ENCODE measurements at regions not wholly inside any gene's neighbourhood (a gene's known extent, or its start where the extent isn't known, plus 50 kb on each side); places are given as distances from the start of the nearest gene placed in this dataset.

DNA sequence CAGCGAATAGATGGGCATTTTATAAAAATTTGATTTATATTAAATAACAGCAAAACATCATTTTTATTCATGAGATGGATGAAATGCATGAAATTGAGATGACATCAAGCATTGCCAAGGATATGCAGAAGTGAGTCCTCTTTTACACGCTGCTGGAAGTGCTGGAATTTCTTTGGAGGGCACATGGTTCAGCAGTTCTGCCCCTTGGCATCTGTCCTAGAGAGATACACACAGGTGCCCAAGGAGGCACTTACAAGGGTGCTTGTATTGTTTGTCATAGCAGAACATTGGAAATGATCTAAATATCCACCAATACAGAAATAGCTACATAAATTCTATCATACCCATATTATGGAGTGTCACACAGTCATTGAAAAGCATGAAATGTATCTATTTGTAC lies 441.1 kb upstream of the TMPO start:
- H3K9ac ChIP-seq (ENCODE audit: insufficient read length): no peak overlapping the region
- H3K27ac ChIP-seq: no peak overlapping the region
- no peak for TF ChIP-seq POLR2AphosphoS5 (IDR thresholded peaks at IDR 0.05; ENCODE audit: borderline replicate concordance, low read depth, low read length)
- no peak for TF ChIP-seq FOXP2 (optimal IDR thresholded peaks at IDR 0.05; ENCODE audit: control extremely low read depth, extremely low read length, insufficient read depth)
- no peak for TF ChIP-seq EZH2 (IDR thresholded peaks at IDR 0.05)
- DNase-seq (ENCODE audit: low read depth, low spot score): no peak
- H3K4me3 ChIP-seq: no peak overlapping the region
- H3K9me3 ChIP-seq (ENCODE audit: low read depth, low read length): no peaks in the 10 kb centered on the region
- no peaks in the 10 kb centered on the region for H3K36me3 ChIP-seq (ENCODE audit: insufficient read depth, low read length)

DNA sequence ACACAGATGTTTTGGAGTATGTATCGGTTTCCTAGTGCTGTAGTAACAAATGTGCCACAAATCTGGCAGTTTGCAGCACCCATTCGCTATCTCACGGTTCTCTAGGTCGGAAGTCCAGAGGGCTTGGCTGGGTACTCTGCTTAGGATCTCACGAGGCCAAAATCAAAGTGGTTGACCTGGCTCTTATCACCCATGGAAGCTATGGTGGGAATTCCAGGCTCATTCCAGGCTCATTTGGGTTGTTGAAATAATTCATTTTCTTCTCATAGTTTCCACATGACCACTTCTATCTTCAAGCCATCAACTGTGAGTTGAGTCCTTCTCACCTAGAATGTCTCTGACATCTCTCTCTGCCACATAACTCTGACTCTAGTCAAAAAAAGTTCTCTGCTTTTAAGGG lies 431.0 kb upstream of the TMPO start:
- Histone ChIP-seq H3K27ac (no peak overlapping the region), H3K9ac (ENCODE audit: insufficient read length) (no peak overlapping the region), H3K9me3 (ENCODE audit: low read depth, low read length) (no peaks in the 10 kb centered on the region), H3K4me3 (no peak overlapping the region), H3K36me3 (ENCODE audit: insufficient read depth, low read length) (no peaks in the 10 kb centered on the region)
- no peak for DNase-seq (ENCODE audit: low read depth, low spot score)
- no peak for TF ChIP-seq EZH2 (IDR thresholded peaks at IDR 0.05)
- TF ChIP-seq FOXP2 (optimal IDR thresholded peaks at IDR 0.05; ENCODE audit: control extremely low read depth, extremely low read length, insufficient read depth): no peak

DNA sequence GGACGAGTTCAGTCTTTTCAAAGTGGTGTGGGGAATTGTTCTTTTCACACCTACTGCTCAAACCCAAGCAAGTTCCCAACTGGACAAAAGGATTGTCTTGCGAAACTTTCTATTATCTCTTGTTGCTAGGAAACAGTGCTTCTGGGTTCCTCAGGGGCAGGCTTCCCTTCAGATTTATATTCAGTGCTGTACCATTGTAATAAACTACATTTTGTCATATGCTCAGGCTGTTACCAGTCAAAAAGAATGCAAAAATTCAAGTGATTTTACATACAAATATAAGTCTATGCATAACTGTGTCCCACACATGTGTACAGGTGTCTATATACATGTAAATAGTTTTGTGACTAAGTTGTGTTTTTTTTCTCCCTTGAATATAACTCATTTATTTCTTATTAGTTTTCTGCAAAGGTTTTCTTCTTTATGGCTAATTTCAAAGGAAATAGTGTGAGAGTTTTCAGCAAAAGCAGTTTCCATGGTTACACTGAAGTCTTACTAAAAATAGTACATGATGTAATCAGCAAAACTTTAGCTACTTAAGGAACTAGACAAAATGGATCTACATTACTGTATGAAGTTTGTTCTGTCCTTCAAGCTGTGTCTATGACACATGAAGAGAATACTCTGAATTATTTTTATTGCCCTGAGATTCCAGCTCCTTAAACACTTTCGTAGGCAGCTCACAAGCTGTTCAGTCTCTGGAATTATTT lies 430.2 kb upstream of the TMPO start:
- no peaks in the 10 kb centered on the region for H3K36me3 ChIP-seq (ENCODE audit: insufficient read depth, low read length)
- no peak for TF ChIP-seq EZH2 (IDR thresholded peaks at IDR 0.05)
- TF ChIP-seq FOXP2 (optimal IDR thresholded peaks at IDR 0.05; ENCODE audit: control extremely low read depth, extremely low read length, insufficient read depth): no peak
- no peak for TF ChIP-seq POLR2AphosphoS5 (IDR thresholded peaks at IDR 0.05; ENCODE audit: borderline replicate concordance, low read depth, low read length)
- H3K27ac ChIP-seq: no peak overlapping the region
- no peak overlapping the region for H3K9ac ChIP-seq (ENCODE audit: insufficient read length)
- DNase-seq (ENCODE audit: low read depth, low spot score): peak; percentile 24
- H3K9me3 ChIP-seq (ENCODE audit: low read depth, low read length): no peaks in the 10 kb centered on the region
- 0 out of 2 replicates have a peak overlapping the region, but pooled peaks have one; percentile 11 for H3K4me3 ChIP-seq

DNA sequence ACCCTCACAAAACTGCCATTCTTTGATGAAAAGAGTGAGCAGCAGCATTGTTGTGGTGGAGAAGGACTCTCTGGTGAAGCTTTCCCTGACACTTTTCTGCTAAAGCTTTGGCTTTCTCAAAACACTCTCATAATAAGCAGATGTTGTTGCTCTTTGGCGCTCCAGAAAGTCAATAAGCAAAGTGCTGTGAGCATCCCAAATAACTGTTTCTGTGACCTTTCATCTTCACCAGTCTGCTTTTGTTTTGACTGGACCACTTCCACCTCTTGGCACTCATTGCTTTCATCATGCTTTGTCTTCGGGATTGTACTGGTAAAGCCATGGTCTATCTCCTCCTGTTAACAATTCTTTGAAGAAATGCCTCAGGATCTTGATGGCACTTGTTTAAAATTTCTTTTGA lies 424.7 kb upstream of the TMPO start:
- Histone ChIP-seq H3K9me3 (ENCODE audit: low read depth, low read length) (no peaks in the 10 kb centered on the region), H3K4me3 (no peak overlapping the region), H3K36me3 (ENCODE audit: insufficient read depth, low read length) (no peaks in the 10 kb centered on the region), H3K9ac (ENCODE audit: insufficient read length) (no peak overlapping the region), H3K27ac (no peak overlapping the region)
- DNase-seq (ENCODE audit: low read depth, low spot score): no peak
- TF ChIP-seq POLR2AphosphoS5 (IDR thresholded peaks at IDR 0.05; ENCODE audit: borderline replicate concordance, low read depth, low read length): no peak
- TF ChIP-seq FOXP2 (optimal IDR thresholded peaks at IDR 0.05; ENCODE audit: control extremely low read depth, extremely low read length, insufficient read depth): no peak
- no peak for TF ChIP-seq EZH2 (IDR thresholded peaks at IDR 0.05)

DNA sequence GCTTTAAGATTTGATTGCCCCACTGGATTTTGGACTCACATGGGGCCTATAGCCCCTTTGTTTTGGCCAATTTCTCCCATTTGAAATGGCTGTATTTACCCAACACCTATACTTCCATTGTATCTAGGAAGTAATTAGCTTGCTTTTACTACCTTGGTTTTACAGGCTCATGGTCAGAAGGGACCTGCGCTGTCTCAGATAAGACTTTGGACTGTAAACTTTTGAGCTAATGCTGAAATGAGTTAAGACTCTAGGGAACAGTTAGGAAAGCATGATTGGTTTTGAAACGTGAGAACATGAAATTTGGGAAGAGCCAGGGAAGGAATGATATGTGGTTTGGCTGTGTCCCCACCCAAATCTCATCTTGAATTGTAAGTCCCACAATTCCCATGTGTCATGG lies 419.0 kb upstream of the TMPO start:
- H3K4me3 ChIP-seq: no peak overlapping the region
- TF ChIP-seq POLR2AphosphoS5 (IDR thresholded peaks at IDR 0.05; ENCODE audit: borderline replicate concordance, low read depth, low read length) (no peak), EZH2 (IDR thresholded peaks at IDR 0.05) (no peak), FOXP2 (optimal IDR thresholded peaks at IDR 0.05; ENCODE audit: control extremely low read depth, extremely low read length, insufficient read depth) (no peak)

DNA sequence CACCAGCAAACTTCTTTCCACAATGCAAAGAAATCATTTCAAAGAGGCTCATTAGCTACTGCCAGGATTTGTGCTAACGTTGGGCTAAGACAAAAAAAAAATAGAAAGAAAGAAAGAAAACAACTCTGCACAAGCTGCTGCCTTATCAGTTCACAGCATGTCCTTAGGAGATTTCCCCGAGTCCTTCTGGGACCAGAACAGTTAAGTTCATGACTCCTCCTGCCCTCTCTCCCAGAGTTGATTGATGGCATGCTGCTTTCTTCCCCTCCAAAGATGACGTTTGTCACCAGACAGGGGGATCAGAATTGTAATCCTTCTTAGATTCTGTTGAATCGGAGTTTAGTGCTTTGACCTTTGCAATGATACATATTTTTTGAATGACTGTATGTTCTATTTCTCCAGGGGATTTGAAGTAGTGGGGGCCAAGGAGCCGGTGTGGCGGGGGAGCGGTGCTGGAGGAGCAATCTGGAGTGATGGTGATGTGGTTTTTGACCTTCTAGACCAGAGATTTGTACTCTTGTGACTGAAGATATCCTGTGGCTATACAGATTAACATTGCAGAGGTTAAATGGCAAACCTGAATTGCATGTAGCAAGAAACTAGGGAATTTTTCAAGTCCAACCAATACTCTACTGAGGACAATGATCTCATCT lies 409.2 kb upstream of the TMPO start:
- DNase-seq (ENCODE audit: low read depth, low spot score): no peak
- Histone ChIP-seq H3K27ac (no peak overlapping the region), H3K4me3 (no peak overlapping the region), H3K9ac (ENCODE audit: insufficient read length) (no peak overlapping the region), H3K9me3 (ENCODE audit: low read depth, low read length) (no peaks in the 10 kb centered on the region), H3K36me3 (ENCODE audit: insufficient read depth, low read length) (no peaks in the 10 kb centered on the region)
- TF ChIP-seq FOXP2 (optimal IDR thresholded peaks at IDR 0.05; ENCODE audit: control extremely low read depth, extremely low read length, insufficient read depth): no peak
- TF ChIP-seq POLR2AphosphoS5 (IDR thresholded peaks at IDR 0.05; ENCODE audit: borderline replicate concordance, low read depth, low read length): no peak
- TF ChIP-seq EZH2 (IDR thresholded peaks at IDR 0.05): no peak

More for the DNA sequence above, 419.0 kb upstream of the TMPO start:
- H3K36me3 ChIP-seq (ENCODE audit: insufficient read depth, low read length): no peaks in the 10 kb centered on the region
- no peaks in the 10 kb centered on the region for H3K9me3 ChIP-seq (ENCODE audit: low read depth, low read length)
- no peak for DNase-seq (ENCODE audit: low read depth, low spot score)
- H3K9ac ChIP-seq (ENCODE audit: insufficient read length): no peak overlapping the region
- no peak overlapping the region for H3K27ac ChIP-seq

DNA sequence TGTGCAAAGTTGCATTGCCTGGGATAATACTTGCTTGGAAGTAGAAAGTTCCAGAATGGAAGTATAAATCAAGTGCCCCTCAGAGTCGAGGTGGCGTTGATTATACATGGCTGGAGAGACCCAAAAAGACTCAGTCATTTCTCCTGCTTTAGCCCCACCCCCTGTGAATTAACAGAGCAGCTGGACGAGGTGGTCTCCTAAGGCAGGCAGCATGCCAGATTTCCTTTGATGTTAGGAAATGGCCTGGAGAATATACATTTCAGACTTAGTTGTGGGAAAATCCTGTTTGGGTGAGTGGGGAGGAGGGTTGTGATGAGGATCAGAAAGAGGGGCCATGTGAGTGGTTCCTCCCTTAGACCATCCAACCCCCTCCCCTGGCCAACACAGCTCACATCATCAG lies 406.1 kb upstream of the TMPO start:
- Histone ChIP-seq H3K4me3 (no peak overlapping the region), H3K9ac (ENCODE audit: insufficient read length) (no peak overlapping the region), H3K9me3 (ENCODE audit: low read depth, low read length) (no peaks in the 10 kb centered on the region), H3K27ac (no peak overlapping the region), H3K36me3 (ENCODE audit: insufficient read depth, low read length) (no peaks in the 10 kb centered on the region)
- TF ChIP-seq EZH2 (IDR thresholded peaks at IDR 0.05): no peak
- no peak for TF ChIP-seq POLR2AphosphoS5 (IDR thresholded peaks at IDR 0.05; ENCODE audit: borderline replicate concordance, low read depth, low read length)
- no peak for TF ChIP-seq FOXP2 (optimal IDR thresholded peaks at IDR 0.05; ENCODE audit: control extremely low read depth, extremely low read length, insufficient read depth)
- no peak for DNase-seq (ENCODE audit: low read depth, low spot score)

DNA sequence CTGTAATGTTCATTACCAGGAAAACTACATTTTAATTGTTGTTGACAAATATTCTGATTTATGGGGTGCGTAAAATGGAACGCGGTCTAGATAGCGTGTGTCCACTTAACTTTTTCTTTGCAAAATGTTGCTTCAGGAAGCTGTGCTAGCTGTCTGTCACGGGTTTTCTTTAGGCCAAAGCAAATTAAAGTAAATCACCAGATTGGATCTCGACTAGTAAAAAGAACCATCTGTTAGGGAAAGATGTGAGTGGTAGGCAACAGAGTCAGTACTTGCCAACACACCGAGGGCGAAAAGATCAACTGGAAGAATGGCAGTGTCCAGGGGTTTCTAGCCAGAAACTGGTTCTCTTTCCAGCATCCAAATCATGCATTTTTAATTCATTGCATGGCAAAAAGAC lies 404.9 kb upstream of the TMPO start:
- Histone ChIP-seq H3K36me3 (ENCODE audit: insufficient read depth, low read length) (no peaks in the 10 kb centered on the region), H3K4me3 (no peak overlapping the region), H3K9me3 (ENCODE audit: low read depth, low read length) (no peaks in the 10 kb centered on the region), H3K9ac (ENCODE audit: insufficient read length) (no peak overlapping the region), H3K27ac (no peak overlapping the region)
- TF ChIP-seq POLR2AphosphoS5 (IDR thresholded peaks at IDR 0.05; ENCODE audit: borderline replicate concordance, low read depth, low read length) (no peak), FOXP2 (optimal IDR thresholded peaks at IDR 0.05; ENCODE audit: control extremely low read depth, extremely low read length, insufficient read depth) (no peak), EZH2 (IDR thresholded peaks at IDR 0.05) (no peak)
- DNase-seq (ENCODE audit: low read depth, low spot score): no peak

Measured in SK-N-MC (cell line).